HG03565 (cell line): ENCODE measurements at regions not wholly inside any gene's neighbourhood (a gene's known extent, or its start where the extent isn't known, plus 50 kb on each side); places are given as distances from the start of the nearest gene placed in this dataset.
"Not testable (repeated sequence)": the region's sequence is repeated elsewhere in the genome, so short reads cannot be mapped to it uniquely, and the experiment has no call there.

ENCODE experiments used
- ATAC-seq: cut with Tn5 transposase; IDR thresholded peaks from one replicate; pipeline ENCODE4 v1.9.1; 2021; ENCODE audit warnings: mild to moderate bottlenecking, moderate library complexity; ENCODE audit not compliant: unreplicated experiment

- not testable (repeated sequence) for ATAC-seq
Measured at GRCh38 chr15:84360902-84361301, 125.3 kb downstream of the GOLGA6L4 start.

DNA sequence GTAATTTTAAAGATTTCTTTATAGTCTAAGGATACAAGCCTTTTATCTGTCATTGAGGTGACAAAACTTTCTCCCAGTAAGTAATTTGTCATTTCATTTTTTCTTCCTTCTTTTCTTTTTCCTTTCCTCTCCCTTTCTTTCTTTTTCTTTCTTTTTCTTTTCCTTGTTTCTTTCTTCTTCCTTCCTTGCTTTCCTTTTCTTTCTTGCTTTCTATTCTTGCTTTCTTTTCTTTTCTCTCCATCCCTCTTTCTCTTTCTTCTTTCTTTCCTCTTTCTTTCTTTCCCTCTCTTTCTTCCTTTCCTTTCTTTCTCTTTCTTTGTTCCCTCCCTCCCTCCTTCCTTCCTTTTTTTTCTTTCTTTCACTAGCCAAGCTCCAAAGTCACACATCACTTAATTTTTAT, 148.8 kb downstream of the GOLGA6L4 start:
- ATAC-seq: not testable (repeated sequence)

GRCh38 chr15:84387086-84387485, 151.5 kb downstream of the GOLGA6L4 start:
- ATAC-seq: no peak

DNA sequence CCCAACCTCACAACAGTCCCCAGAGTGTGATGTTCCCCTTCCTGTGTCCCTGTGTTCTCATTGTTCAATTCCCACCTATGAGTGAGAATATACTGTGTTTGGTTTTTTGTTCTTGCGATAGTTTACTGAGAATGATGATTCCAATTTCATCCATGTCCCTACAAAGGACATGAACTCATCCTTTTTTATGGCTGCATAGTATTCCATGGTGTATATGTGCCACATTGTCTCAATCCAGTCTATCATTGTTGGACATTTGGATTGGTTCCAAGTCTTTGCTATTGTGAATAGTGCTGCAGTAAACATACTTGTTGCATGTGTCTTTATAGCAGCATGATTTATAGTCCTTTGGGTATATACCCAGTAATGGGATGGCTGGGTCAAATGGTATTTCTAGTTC, 152.6 kb downstream of the GOLGA6L4 start:
- ATAC-seq: not testable (repeated sequence)

DNA sequence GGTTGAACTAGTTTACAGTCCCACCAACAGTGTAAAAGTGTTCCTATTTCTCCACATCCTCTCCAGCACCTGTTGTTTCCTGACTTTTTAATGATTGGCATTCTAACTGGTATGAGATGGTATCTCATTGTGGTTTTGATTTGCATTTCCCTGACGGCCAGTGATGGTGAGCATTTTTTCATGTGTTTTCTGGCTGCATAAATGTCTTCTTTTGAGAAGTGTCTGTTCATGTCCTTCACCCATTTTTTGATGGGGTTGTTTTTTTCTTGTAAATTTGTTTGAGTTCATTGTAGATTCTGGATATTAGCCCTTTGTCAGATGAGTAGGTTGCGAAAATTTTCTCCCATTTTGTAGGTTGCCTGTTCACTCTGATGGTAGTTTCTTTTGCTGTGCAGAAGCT, 153.1 kb downstream of the GOLGA6L4 start:
- ATAC-seq: not testable (repeated sequence)

GRCh38 chr15:84390324-84390723, 154.8 kb downstream of the GOLGA6L4 start:
- ATAC-seq: not testable (repeated sequence)

- no peak for ATAC-seq
Measured at GRCh38 chr15:84391191-84391590, 155.6 kb downstream of the GOLGA6L4 start.

DNA sequence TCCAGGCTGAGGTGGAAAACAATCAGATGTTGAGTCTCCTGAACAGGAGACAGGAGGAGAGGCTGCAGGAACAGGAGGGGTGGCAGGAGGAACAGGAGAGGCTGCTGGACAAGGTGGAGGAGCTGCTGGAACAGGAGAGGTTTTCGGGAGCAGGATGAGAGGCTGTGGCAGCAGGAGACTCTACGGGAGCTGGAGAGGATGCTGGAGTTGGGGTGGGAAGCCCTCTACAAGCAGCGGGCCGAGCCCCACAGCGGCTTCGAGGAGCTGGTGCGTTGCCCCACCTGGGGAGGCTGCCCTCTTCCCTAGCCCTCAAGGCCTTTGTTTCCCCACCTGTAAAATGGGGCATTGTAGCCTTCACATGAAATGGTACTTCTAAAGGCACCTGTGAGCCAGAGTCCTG, 156.4 kb downstream of the GOLGA6L4 start:
- ATAC-seq: not testable (repeated sequence)

- not testable (repeated sequence) for ATAC-seq
Measured at GRCh38 chr15:84393386-84393936, 157.9 kb downstream of the GOLGA6L4 start.

DNA sequence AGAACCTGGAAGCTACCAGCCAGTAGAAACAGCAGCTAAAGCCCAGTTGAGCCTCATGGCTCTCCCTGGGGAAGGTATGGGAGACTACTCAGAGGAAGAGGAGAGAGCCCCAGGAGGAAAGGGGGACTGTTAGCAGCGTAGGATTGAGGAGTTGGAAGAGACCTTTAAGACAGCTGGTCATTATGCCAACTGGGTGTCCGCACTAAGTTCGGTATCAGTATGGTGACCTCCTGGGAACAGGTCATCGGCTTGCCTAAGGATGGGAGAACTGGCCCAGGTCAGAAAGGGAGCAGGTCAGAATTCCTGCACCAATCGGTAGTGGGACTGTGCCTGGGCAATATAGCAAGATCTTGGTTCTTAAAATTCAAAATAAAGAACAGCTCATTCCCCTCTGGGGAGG, 158.4 kb downstream of the GOLGA6L4 start:
- ATAC-seq: not testable (repeated sequence)

- ATAC-seq: not testable (repeated sequence)
Measured at GRCh38 chr15:84395384-84395783, 159.8 kb downstream of the GOLGA6L4 start.

- not testable (repeated sequence) for ATAC-seq
Measured at GRCh38 chr15:84395881-84396280, 160.3 kb downstream of the GOLGA6L4 start.

GRCh38 chr15:84397066-84397465, 161.5 kb downstream of the GOLGA6L4 start:
- not testable (repeated sequence) for ATAC-seq

DNA sequence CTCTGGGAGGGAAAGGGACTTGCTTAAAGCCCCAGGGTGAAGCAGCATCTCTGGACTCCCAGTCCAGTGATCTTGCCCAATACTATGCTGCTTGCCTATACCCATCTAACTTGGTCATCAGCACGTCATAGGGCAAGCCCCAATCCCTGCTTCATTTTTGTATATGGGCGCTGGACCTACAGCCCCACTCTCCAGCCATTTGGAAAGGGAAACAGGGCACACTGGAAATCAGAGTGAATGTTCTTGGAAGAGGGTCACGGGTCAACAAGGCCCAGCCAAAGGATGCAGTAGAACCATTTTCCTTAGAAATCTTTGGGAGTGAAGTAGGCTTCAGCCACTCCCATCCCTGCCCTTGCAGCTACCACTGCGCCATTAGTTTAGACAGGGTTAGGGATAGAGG, 162.5 kb downstream of the GOLGA6L4 start:
- not testable (repeated sequence) for ATAC-seq

DNA sequence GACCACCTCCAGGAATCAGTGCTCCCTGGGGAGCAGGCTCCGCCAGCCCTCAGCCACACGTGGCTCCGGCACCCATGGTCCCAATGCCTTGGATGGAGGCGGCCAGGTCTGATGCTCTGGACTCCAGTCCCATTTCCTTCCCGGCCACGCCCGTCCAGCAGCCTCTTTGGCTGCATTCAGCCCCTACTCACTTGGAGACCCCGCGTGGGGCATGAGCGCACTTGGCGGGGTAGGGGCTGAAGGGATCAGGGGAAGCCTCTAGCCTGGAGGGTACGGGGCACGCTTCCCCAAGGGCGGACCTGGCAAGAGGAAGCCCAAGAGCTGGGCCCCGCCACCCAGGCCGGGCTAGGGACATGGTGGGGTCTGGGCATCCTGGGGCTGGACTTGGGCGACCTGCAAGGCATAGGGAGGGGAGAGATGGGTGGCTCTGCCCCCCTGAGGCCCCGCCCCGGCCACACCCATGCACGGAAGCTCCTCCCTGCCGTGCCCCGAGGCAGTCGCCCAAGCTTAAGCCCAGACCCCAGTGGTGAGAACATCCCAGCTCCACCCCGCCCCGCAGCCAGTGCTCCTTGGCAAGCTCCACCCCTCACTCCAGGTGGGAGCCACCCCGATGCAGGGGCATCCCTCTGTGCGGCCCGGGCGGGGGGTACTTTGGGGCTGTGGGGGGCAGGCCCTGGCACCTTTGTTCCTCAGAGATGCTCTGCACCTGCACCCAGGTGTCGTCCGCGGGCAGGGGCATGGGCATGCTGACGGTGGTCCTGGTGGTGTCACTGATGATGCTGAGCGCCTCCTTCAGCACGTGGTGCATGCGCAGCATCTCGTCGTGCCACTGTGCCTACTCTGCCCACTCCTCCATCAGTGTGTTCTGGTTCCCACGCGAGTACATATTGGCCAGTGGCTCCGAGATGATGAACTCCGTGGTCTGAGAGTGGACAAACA, 163.5 kb downstream of the GOLGA6L4 start:
- ATAC-seq: no peak

DNA sequence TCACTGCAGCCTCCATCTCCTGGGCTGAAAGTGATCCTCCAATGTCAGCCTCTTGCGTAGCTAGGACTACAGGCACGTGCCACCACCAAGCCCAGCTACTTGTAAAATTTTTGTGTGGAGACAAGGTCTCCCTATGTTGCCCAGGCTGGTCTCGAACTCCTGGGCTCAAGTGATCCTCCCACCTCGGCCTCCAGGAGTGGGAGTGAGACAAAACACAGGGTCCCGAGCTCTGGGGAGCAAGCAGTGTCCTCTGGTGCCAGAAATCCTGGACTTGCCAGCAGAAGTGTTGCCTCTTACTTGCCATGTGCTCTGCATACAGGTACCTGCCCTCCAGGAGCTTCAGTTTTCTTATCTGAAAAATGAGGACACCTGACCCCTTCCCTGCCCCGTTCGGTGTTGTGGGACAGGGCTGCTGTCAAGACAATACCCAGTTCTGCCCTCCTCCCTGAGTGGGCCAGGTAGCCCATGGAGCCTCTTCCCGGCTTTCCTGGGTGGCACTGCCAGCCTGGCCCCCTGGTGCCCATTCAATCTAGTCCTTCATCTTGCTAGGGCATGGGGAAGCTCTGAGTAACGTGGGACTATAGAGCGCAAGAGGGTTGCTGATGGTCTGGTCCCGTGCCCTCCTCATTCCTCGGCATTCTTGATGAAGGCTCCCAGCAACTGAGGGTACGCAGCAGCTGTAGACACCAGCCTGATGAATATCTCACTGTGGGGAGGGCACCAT, 164.6 kb downstream of the GOLGA6L4 start:
- no peak for ATAC-seq

GRCh38 chr15:84400820-84401219, 165.2 kb downstream of the GOLGA6L4 start:
- ATAC-seq: no peak

GRCh38 chr15:84401461-84401860, 165.9 kb downstream of the GOLGA6L4 start:
- not testable (repeated sequence) for ATAC-seq

- not testable (repeated sequence) for ATAC-seq
Measured at GRCh38 chr15:84401891-84402840, 166.6 kb downstream of the GOLGA6L4 start.

- ATAC-seq: no peak
Measured at GRCh38 chr15:84402856-84403608, 167.5 kb downstream of the GOLGA6L4 start.
